GM21528 (cell line): ENCODE measurements at regions not wholly inside any gene's neighbourhood (a gene's known extent, or its start where the extent isn't known, plus 50 kb on each side); places are given as distances from the start of the nearest gene placed in this dataset.
"Not testable (repeated sequence)": the region's sequence is repeated elsewhere in the genome, so short reads cannot be mapped to it uniquely, and the experiment has no call there.

Experiments used
- ATAC-seq: cut with Tn5 transposase; IDR thresholded peaks from one replicate; pipeline ENCODE4 v1.9.1; 2021; ENCODE audit warnings: mild to moderate bottlenecking, moderate library complexity; ENCODE audit not compliant: unreplicated experiment, low FRiP score

DNA sequence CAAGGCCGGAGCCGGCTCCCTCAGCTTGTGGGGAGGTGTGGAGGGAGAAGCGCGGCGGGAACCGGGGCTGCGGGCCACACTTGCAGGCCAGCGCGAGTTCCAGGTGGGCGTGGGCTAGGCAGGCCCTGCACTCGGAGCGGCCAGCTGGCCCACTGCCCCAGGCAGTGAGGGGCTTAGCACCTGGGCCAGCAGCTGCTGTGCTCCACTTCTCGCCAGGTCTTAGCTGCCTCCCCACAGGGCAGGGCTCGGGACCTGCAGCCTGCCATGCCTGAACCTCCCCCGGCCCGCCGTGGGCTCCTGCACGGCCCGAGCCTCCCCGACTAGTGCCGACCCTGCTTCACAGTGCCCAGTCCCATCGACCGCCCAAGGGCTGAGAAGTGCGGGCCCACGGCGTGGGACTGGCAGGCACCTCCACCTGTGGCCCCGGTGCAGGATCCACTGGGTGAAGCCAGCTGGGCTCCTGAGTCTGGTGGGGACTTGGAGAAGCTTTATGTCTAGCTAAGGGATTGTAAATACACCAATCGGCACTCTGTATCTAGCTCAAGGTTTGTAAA is 131.8 kb downstream of the KDR start:
- not testable (repeated sequence) for ATAC-seq

- ATAC-seq = no peak
These were observed 133.1 kb downstream of the KDR start for GRCh38 chr4:54992266-54992665.

GRCh38 chr4:54988655-54989054 is 136.7 kb downstream of the KDR start:
- no peak for ATAC-seq

- no peak for ATAC-seq
These were observed 139.1 kb downstream of the KDR start for GRCh38 chr4:54986095-54986846.

DNA sequence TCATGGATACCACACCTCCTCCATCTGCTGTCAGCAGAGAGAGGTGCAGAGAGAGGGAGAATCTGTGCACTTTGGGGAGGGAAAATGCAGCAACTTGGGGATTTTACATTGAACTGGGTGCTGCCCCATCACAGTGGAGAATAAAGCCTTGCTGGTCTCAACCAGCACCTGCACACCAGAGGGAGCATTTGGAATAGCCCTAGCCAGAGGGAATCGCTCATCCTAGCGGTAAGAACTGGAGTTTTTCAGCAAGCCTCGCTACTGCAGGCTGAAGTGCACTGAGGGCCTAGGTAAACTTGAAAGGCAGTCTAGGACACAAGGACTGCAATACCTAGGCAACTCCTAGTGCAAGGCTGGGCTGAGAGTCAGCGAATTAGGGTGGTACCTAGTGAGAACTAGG is 148.7 kb downstream of the KDR start:
- ATAC-seq = no peak

GRCh38 chr4:54976031-54976430 is 149.4 kb downstream of the KDR start:
- ATAC-seq = no peak

DNA sequence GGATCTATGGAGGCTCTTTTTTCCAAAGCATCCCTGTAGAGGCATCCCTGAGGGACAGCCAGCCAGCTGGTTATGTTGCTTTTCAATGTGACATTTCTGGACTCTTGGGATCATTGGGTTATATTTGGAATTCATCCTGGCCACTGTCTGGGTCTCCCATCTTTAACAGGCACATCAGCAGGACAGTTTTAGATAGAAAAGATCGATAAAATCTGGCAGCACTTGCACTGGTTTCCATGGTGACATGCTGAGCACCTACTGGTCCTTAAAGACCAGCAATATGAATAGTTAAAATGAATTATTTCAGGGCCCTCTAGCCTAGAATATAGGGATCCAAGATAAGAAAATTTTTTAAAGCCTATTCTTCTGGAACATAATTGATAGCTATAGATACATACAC is 151.6 kb downstream of the KDR start:
- ATAC-seq = no peak

DNA sequence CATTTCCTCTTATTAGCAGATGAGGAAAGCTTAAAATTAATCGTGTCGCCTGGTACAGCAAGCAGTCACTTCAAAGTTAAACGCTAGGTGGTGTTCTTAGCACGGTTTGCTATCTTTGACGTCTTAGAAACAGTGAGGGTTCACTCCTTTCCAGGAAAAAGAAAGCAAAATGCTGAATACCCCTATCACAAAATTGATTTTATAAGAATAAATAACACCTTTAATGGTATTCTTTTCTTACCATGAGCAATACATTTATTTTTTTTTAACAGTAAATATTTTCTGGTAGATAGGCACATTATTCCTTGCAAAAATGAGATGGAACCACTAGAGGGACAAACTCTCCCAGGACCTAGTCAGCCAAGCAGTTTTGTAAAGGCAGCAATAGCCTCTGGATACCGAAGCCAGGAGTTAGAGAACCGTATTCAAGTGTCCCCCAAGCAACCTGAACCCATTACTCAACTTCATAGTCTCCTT is 153.9 kb downstream of the KDR start:
- ATAC-seq = peak; percentile 83

- ATAC-seq = no peak
These were observed 158.1 kb downstream of the KDR start for GRCh38 chr4:54967289-54967688.

DNA sequence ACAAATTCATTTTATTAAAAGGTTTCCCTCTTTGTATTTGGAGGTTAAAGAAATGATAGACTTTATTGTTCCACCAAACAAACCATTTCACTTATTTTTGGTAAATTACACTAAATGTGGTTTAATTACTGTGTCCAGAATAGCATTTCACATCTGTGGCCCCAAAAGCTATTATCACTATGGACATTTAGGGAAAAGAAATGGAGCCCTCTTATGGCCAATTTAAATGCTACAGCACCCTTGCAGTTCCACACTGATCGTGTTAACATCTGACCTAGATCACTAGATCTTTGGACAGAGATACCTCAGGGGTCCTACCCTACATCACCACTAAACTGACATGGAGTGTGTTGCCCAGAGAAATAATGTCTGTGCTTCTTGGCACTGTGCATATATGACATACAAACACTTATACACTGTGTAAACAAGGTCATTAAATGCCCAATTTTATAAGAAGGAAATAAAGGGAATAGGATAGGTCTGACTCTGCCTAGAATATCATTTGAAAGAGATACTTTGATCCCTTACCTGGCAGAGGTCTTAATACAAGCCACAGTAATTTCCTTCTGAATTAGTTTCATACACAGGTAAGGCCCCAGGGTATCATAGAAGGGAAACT is 163.9 kb downstream of the KDR start:
- ATAC-seq = no peak

DNA sequence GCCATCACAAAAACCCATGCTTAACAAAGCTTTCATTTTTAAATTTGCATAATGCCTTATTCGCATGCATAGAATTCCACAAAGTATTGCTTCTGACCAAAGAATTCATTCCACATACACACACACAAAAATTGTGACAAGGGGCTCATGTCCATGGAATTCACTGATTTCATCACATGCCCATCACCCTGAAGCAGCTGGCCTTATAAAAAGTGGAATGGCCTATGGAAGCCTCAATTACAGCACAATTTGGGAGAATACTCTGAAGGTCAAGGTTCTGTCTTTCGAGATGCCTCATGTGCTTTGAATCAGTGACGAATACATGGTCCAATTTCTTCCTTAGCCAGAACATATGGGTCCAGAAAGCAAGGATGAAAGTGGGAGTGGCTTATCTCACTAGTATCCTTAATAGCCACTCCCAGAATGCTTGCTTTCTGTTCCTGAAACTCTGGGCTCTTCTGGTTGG is 165.7 kb downstream of the KDR start:
- ATAC-seq = no peak

DNA sequence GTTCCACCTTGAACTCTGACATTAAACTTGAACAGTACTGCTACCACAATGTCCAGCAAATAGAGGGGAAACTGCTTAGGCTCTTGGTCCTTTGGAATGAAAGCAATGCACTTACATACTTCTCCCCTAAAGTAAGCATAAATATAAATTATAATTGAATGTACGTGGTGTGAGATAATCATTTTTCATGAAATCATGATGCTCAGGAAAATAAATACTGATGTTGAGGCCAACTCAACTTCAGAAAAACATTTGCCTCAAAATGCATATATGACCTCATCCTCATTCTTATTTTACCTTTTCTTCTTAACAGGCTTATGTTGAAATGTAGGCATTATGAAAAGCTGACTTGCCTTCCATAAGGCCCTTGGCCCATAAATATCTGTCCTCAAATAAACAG is 166.3 kb downstream of the KDR start:
- ATAC-seq = no peak

DNA sequence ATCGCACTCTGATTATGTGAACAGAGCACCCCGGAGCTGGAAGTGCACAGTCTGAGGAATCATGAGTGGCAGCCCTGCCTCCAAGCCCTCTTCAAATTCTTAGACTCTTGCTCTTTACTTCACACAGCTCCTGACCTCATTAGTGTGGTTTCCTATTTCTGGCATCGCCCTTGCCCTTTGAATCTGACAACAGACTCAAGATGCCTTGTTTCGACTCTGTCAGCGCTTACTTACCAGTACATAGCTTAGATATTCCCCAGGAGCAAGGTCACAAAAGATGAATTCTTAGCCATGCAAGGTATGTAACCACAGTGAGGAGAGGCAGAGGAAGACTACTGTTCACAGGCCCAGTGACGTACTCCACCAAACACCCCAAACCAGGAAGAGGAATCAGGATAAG is 167.2 kb downstream of the KDR start:
- no peak for ATAC-seq

DNA sequence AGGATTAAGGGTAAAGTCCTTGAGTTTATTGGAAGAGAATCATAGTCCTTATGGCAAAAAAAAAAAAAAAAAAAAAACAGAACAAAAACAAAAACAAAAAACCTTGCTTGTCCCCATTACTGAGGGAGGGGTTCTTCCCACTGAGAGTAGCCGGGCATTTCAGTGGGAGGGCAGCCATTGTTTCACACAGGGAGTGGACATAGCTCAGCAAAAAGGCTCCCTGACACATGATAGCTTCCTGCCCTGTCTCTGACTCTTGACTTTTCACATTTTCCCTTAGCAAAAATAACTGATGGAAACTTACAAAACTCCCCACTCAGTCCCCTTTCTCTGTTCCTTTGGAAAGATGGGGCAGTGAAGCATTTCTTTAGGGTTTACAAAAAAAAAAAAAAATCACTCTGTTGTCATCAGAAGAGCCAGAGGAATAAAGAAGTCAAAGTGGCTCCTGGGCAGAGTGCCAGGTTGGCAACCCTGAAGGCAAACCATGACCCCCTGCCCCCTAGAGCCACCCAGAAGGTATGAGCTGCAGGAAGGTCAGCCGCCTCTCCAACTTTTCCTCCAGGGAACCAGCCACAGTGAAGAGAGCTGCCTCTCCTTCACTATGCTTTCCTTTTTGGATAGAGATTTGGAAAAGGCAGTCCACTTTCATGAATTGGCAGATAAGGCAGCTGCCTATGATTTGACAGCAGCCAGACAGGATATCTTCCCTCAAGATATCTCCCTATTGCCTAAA is 170.6 kb downstream of the KDR start:
- ATAC-seq = no peak

DNA sequence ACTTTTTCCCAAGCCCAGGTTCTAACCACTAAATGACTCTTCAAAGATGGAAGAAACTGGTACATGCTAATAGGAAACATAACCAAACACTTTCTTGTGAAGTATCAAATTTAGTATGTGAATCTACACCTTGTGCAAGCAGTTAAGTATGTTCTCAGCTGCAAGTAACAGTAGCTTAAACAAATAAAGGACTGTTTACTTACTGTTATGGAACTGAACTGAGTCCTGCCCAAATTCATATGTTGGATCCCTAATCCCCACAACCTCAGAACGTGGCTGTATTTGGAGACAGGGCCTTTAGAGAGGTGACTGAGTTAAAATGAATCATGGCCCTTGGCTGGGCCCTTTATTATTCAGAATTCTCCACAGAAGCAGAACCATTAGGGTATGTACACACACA is 178.7 kb downstream of the KDR start:
- no peak for ATAC-seq

GRCh38 chr4:54945838-54946237 is 179.6 kb downstream of the KDR start:
- ATAC-seq = no peak

DNA sequence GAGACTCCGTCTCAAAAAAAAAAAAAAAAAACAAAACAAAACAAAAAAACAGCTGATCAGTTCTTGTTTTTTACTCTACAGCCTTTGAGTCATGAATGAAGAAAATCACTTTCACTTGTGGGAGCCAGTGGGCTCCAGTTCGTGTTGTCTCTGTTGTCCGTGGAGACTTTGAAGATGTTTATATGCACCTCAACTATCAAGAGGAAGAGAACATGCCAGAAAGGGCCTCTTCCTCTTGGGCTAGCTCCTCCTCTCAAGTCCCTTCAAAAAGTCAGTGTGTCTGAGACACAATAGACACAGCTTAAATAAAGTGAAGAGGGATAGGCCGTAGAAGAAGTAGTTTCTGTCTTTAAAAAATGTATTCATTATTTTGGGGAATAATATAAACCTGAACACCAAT is 182.7 kb downstream of the KDR start:
- ATAC-seq = no peak

GRCh38 chr4:54941994-54942552 is 183.3 kb downstream of the KDR start:
- ATAC-seq = peak; percentile 84

DNA sequence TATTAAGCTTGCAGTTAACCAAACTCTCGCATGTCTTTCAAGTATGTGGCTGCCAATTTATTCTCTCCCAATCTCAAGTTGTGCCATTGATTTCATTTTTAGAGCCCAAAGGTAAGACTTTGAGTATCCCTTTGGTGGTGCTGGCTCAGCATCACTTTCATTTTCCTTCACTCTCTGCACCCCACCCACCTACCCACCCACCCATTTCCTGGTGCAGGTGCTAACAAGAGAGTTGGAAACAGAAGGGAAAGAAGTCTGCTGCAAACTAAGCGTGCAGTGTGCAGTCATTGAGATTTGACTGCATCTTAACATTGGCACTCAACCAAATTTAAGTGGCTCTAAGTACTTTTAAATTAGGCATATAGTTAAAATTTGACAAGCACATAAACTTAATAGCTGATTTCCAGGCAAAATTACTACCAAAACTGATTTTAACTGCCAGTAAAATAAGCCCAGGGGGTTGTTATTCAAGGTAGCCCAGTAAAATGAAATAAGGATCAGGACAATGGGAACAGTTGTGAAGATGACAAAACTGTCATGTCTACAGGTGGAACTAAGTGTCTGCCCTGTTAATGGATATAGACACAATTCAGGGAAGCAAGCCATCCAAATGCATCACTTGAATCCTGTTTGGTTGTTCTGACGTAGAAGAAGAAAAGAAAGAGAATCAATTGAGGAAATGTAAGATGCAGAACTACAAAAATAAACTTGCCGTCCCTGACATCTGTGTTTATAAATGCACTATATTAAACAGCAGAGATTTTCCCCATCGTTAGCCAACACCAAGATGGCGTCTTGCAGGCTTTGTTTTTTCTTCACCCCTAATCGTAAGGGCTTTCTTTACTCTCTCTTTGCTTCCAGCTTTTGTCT is 184.2 kb downstream of the KDR start:
- peak; percentile 10 for ATAC-seq

- no peak for ATAC-seq
These were observed 187.9 kb downstream of the KDR start for GRCh38 chr4:54937501-54937900.
